OCI-M1 (cell line): ENCODE measurements at regions not wholly inside any gene's neighbourhood (a gene's known extent, or its start where the extent isn't known, plus 50 kb on each side); places are given as distances from the start of the nearest gene placed in this dataset.
"Not testable (repeated sequence)": the region's sequence is repeated elsewhere in the genome, so short reads cannot be mapped to it uniquely, and the experiment has no call there.

Experiments
- DNase-seq: peaks from one replicate; lab custom pipeline; 2025; lab: John Stamatoyannopoulos, UW

- DNase-seq = no peak
These were observed 258.2 kb upstream of the POM121L12 start for GRCh38 chr7:52777051-52777822.

- DNase-seq = no peak
These were observed 259.6 kb upstream of the POM121L12 start for GRCh38 chr7:52775876-52776275.

- no peak for DNase-seq
These were observed 264.3 kb upstream of the POM121L12 start for GRCh38 chr7:52771177-52771576.

GRCh38 chr7:52764492-52765169 lies 270.8 kb upstream of the POM121L12 start:
- no peak for DNase-seq

GRCh38 chr7:52758356-52758755 lies 277.1 kb upstream of the POM121L12 start:
- DNase-seq = no peak

- DNase-seq = no peak
These were observed 281.6 kb upstream of the POM121L12 start for GRCh38 chr7:52753855-52754254.

GRCh38 chr7:52752891-52753290 lies 282.5 kb upstream of the POM121L12 start:
- DNase-seq = no peak

- no peak for DNase-seq
These were observed 285.6 kb upstream of the POM121L12 start for GRCh38 chr7:52749880-52750279.

GRCh38 chr7:52747817-52748216 lies 287.6 kb upstream of the POM121L12 start:
- no peak for DNase-seq

- no peak for DNase-seq
These were observed 293.7 kb upstream of the POM121L12 start for GRCh38 chr7:52741670-52742290.

- no peak for DNase-seq
These were observed 299.8 kb upstream of the POM121L12 start for GRCh38 chr7:52735656-52736055.

- DNase-seq = not testable (repeated sequence)
These were observed 306.8 kb upstream of the POM121L12 start for GRCh38 chr7:52728683-52729082.

- DNase-seq = peak; percentile 0
These were observed 307.8 kb upstream of the POM121L12 start for GRCh38 chr7:52727632-52728031.

- no peak for DNase-seq
These were observed 308.4 kb upstream of the POM121L12 start for GRCh38 chr7:52726986-52727385.

- DNase-seq = no peak
These were observed 308.9 kb upstream of the POM121L12 start for GRCh38 chr7:52726493-52726892.

GRCh38 chr7:52723606-52724005 lies 311.8 kb upstream of the POM121L12 start:
- no peak for DNase-seq

GRCh38 chr7:52720856-52721255 lies 314.6 kb upstream of the POM121L12 start:
- no peak for DNase-seq

GRCh38 chr7:52719677-52720076 lies 315.8 kb upstream of the POM121L12 start:
- DNase-seq = no peak

GRCh38 chr7:52715701-52716100 lies 319.7 kb upstream of the POM121L12 start:
- no peak for DNase-seq

- DNase-seq = no peak
These were observed 322.5 kb upstream of the POM121L12 start for GRCh38 chr7:52712938-52713337.

- DNase-seq = no peak
These were observed 323.5 kb upstream of the POM121L12 start for GRCh38 chr7:52711951-52712350.

- no peak for DNase-seq
These were observed 326.6 kb upstream of the POM121L12 start for GRCh38 chr7:52708846-52709245.

GRCh38 chr7:52705768-52706167 lies 329.7 kb upstream of the POM121L12 start:
- no peak for DNase-seq
